T-helper 1 cell treated with Interleukin-12 subunit alpha and Interleukin-12 subunit beta and Interleukin-4 antibody, amounts not matched to agents 30 μg/mL and 1 μg/mL, for 36 hours (primary cell): ENCODE measurements at regions not wholly inside any gene's neighbourhood (a gene's known extent, or its start where the extent isn't known, plus 50 kb on each side); places are given as distances from the start of the nearest gene placed in this dataset.
"Not testable (repeated sequence)": the region's sequence is repeated elsewhere in the genome, so short reads cannot be mapped to it uniquely, and the experiment has no call there.

Source experiments
- H3K27ac Mint-ChIP-seq: one replicate; pipeline ENCODE4 v1.8.0; 2021; ENCODE audit warnings: mild to moderate bottlenecking, mixed read lengths
- H3K27me3 Mint-ChIP-seq: one replicate; pipeline ENCODE4 v1.8.0; 2021; ENCODE audit warnings: low read depth, mixed read lengths
- H3K36me3 Mint-ChIP-seq: one replicate; pipeline ENCODE4 v1.8.0; 2021; ENCODE audit warnings: low read depth, mixed read lengths
- H3K4me1 Mint-ChIP-seq: one replicate; pipeline ENCODE4 v1.8.0; 2021; ENCODE audit warnings: low read depth, mixed read lengths
- H3K4me3 Mint-ChIP-seq: one replicate; pipeline ENCODE4 v1.8.0; 2021; ENCODE audit warnings: mild to moderate bottlenecking, moderate library complexity, mixed read lengths
- H3K9me3 Mint-ChIP-seq: one replicate; pipeline ENCODE4 v1.8.0; 2021; ENCODE audit warnings: mixed read lengths

GRCh38 chr12:46619474-46619873 lies 206.3 kb downstream of the SLC38A4 start:
- not testable (repeated sequence) for H3K27me3 Mint-ChIP-seq, H3K27ac Mint-ChIP-seq, H3K4me1 Mint-ChIP-seq, H3K4me3 Mint-ChIP-seq
- Mint-ChIP-seq H3K9me3 (peaks cover 41% of the 10 kb centered on the region), H3K36me3 (peaks cover 30% of the 10 kb centered on the region)

- H3K36me3 Mint-ChIP-seq = peaks cover 41% of the 10 kb centered on the region
- not testable (repeated sequence) for H3K4me3 Mint-ChIP-seq, H3K27ac Mint-ChIP-seq, H3K27me3 Mint-ChIP-seq, H3K4me1 Mint-ChIP-seq
- H3K9me3 Mint-ChIP-seq = peaks cover 48% of the 10 kb centered on the region
These were observed 208.1 kb downstream of the SLC38A4 start for GRCh38 chr12:46617737-46618136.

GRCh38 chr12:46617167-46617566 lies 208.6 kb downstream of the SLC38A4 start:
- Mint-ChIP-seq H3K27ac (no peak overlapping the region), H3K9me3 (peaks cover 50% of the 10 kb centered on the region), H3K4me1 (peaks cover 5% of the 10 kb centered on the region), H3K4me3 (no peak overlapping the region), H3K27me3 (no peaks in the 10 kb centered on the region), H3K36me3 (peaks cover 45% of the 10 kb centered on the region)

- no peaks in the 10 kb centered on the region for H3K27me3 Mint-ChIP-seq
- H3K36me3 Mint-ChIP-seq = peaks cover 43% of the 10 kb centered on the region
- H3K27ac Mint-ChIP-seq = no peak overlapping the region
- no peak overlapping the region for H3K4me3 Mint-ChIP-seq
- peaks cover 57% of the 10 kb centered on the region for H3K9me3 Mint-ChIP-seq
- H3K4me1 Mint-ChIP-seq = peaks cover 32% of the 10 kb centered on the region
These were observed 215.0 kb downstream of the SLC38A4 start for GRCh38 chr12:46610754-46611153.

- H3K9me3 Mint-ChIP-seq = peaks cover 59% of the 10 kb centered on the region
- H3K27me3 Mint-ChIP-seq = no peaks in the 10 kb centered on the region
- peak overlapping the region; percentile 70 for H3K4me3 Mint-ChIP-seq
- peaks cover 32% of the 10 kb centered on the region for H3K4me1 Mint-ChIP-seq
- H3K36me3 Mint-ChIP-seq = peaks cover 43% of the 10 kb centered on the region
- peak overlapping the region; percentile 87 for H3K27ac Mint-ChIP-seq
These were observed 216.1 kb downstream of the SLC38A4 start for GRCh38 chr12:46609674-46610073.

GRCh38 chr12:46609273-46609623 lies 216.5 kb downstream of the SLC38A4 start:
- H3K27me3 Mint-ChIP-seq = no peaks in the 10 kb centered on the region
- H3K4me3 Mint-ChIP-seq = peak overlapping the region; percentile 70
- peaks cover 44% of the 10 kb centered on the region for H3K36me3 Mint-ChIP-seq
- H3K27ac Mint-ChIP-seq = peak overlapping the region; percentile 87
- H3K9me3 Mint-ChIP-seq = peaks cover 61% of the 10 kb centered on the region
- peaks cover 32% of the 10 kb centered on the region for H3K4me1 Mint-ChIP-seq

GRCh38 chr12:46608431-46609272 lies 217.1 kb downstream of the SLC38A4 start:
- peaks cover 62% of the 10 kb centered on the region for H3K9me3 Mint-ChIP-seq
- H3K4me3 Mint-ChIP-seq = peak overlapping the region; percentile 70
- peaks cover 32% of the 10 kb centered on the region for H3K4me1 Mint-ChIP-seq
- no peaks in the 10 kb centered on the region for H3K27me3 Mint-ChIP-seq
- peak overlapping the region; percentile 87 for H3K27ac Mint-ChIP-seq
- peaks cover 43% of the 10 kb centered on the region for H3K36me3 Mint-ChIP-seq

- Mint-ChIP-seq H3K36me3 (peaks cover 41% of the 10 kb centered on the region), H3K4me3 (no peak overlapping the region)
These were observed 221.1 kb downstream of the SLC38A4 start for GRCh38 chr12:46604684-46605083.

GRCh38 chr12:46603776-46604456 lies 221.9 kb downstream of the SLC38A4 start:
- H3K4me1 Mint-ChIP-seq = peaks cover 13% of the 10 kb centered on the region
- H3K36me3 Mint-ChIP-seq = peaks cover 40% of the 10 kb centered on the region
- H3K4me3 Mint-ChIP-seq = no peak overlapping the region
- H3K9me3 Mint-ChIP-seq = peaks cover 63% of the 10 kb centered on the region
- no peaks in the 10 kb centered on the region for H3K27me3 Mint-ChIP-seq
- H3K27ac Mint-ChIP-seq = no peak overlapping the region

More at GRCh38 chr12:46604684-46605083, 221.1 kb downstream of the SLC38A4 start:
- no peak overlapping the region for H3K27ac Mint-ChIP-seq
- H3K9me3 Mint-ChIP-seq = peaks cover 64% of the 10 kb centered on the region
- no peaks in the 10 kb centered on the region for H3K27me3 Mint-ChIP-seq
- peaks cover 21% of the 10 kb centered on the region for H3K4me1 Mint-ChIP-seq

- Mint-ChIP-seq H3K9me3 (peaks cover 65% of the 10 kb centered on the region), H3K27me3 (no peaks in the 10 kb centered on the region), H3K4me1 (peaks cover 5% of the 10 kb centered on the region), H3K36me3 (peaks cover 45% of the 10 kb centered on the region), H3K27ac (no peak overlapping the region), H3K4me3 (no peak overlapping the region)
These were observed 223.3 kb downstream of the SLC38A4 start for GRCh38 chr12:46602474-46602873.

- peaks cover 17% of the 10 kb centered on the region for H3K4me1 Mint-ChIP-seq
- no peak overlapping the region for H3K4me3 Mint-ChIP-seq
- no peak overlapping the region for H3K27ac Mint-ChIP-seq
- peaks cover 24% of the 10 kb centered on the region for H3K36me3 Mint-ChIP-seq
- no peaks in the 10 kb centered on the region for H3K27me3 Mint-ChIP-seq
- H3K9me3 Mint-ChIP-seq = peaks cover 30% of the 10 kb centered on the region
These were observed 218.6 kb upstream of the SLC38A2 start for GRCh38 chr12:46590991-46591703.

GRCh38 chr12:46585854-46586621 lies 213.5 kb upstream of the SLC38A2 start:
- Mint-ChIP-seq H3K27me3 (no peaks in the 10 kb centered on the region), H3K4me1 (peaks cover 36% of the 10 kb centered on the region), H3K27ac (peak overlapping the region; percentile 50), H3K36me3 (peaks cover 50% of the 10 kb centered on the region), H3K4me3 (peak overlapping the region; percentile 30), H3K9me3 (peaks cover 50% of the 10 kb centered on the region)

- H3K36me3 Mint-ChIP-seq = peaks cover 54% of the 10 kb centered on the region
- H3K9me3 Mint-ChIP-seq = peaks cover 45% of the 10 kb centered on the region
- H3K4me3 Mint-ChIP-seq, H3K27me3 Mint-ChIP-seq, H3K27ac Mint-ChIP-seq: not testable (repeated sequence)
- H3K4me1 Mint-ChIP-seq = peaks cover 38% of the 10 kb centered on the region
These were observed 211.5 kb upstream of the SLC38A2 start for GRCh38 chr12:46584098-46584497.

GRCh38 chr12:46581990-46582389 lies 209.4 kb upstream of the SLC38A2 start:
- not testable (repeated sequence) for H3K27ac Mint-ChIP-seq, H3K4me3 Mint-ChIP-seq, H3K27me3 Mint-ChIP-seq
- H3K36me3 Mint-ChIP-seq = peaks cover 49% of the 10 kb centered on the region
- H3K4me1 Mint-ChIP-seq = peaks cover 32% of the 10 kb centered on the region
- H3K9me3 Mint-ChIP-seq = peaks cover 38% of the 10 kb centered on the region
